Stomach (tissue), 8 donors: ENCODE measurements at regions not wholly inside any gene's neighbourhood (a gene's known extent, or its start where the extent isn't known, plus 50 kb on each side); places are given as distances from the start of the nearest gene placed in this dataset.

Experiments used
- DNase-seq, 2 donors: peaks; one replicate each; pipeline versions ENCODE4 v3.0.0 to v3.0.0-alpha.2; 2013 to 2019
- H3K27ac ChIP-seq, 5 donors: fragments of 200-600 bp in 4 of 5; sonication (generic) in 4 of 5; one replicate each; pipeline ENCODE4 v1.5.1; 2013 to 2019; ENCODE audit warnings: mild to moderate bottlenecking in 1 of 5, moderate library complexity in 1 of 5
- H3K27me3 ChIP-seq, 3 donors: fragments of 200-600 bp; sonication (generic); one replicate each; pipeline ENCODE4 v1.5.1; 2017 to 2019; ENCODE audit warnings: mixed run types in 1 of 3
- H3K36me3 ChIP-seq, 4 donors: fragments of 200-600 bp; sonication (generic); 1 replicate in 3 of 4; 2 replicates in 1 of 4; pipeline ENCODE4 v1.5.1; 2016 to 2019
- H3K4me1 ChIP-seq, 4 donors: fragments of 200-600 bp; sonication (generic); one replicate each; pipeline ENCODE4 v1.5.1; 2016 to 2019
- H3K4me3 ChIP-seq, 4 donors: fragments of 200-600 bp; sonication (generic) in 3 of 4; one replicate each; pipeline ENCODE4 v1.5.1; 2016 to 2019; ENCODE audit warnings: mild to moderate bottlenecking in 1 of 4
- H3K9me3 ChIP-seq, 4 donors: fragments of 200-600 bp; sonication (generic); one replicate each; pipeline ENCODE4 v1.5.1; 2016 to 2019
- EP300 ChIP-seq: sonication (generic); formaldehyde crosslinking; IDR thresholded peaks from one replicate; pipeline ENCODE4 v1.6.1; 2017; ENCODE audit warnings: antibody characterized with exemption
- POLR2A ChIP-seq, 4 donors: fragments of 450-650 bp; IDR thresholded peaks; one replicate each; pipeline ENCODE4 v1.6.1; 2016; ENCODE audit warnings: antibody characterized with exemption in 4 of 4, control low read depth in 2 of 4, mild to moderate bottlenecking in 1 of 4, moderate library complexity in 1 of 4
- POLR2AphosphoS5 ChIP-seq, 3 donors: sonication (generic); formaldehyde crosslinking; IDR thresholded peaks; one replicate each; pipeline ENCODE4 v1.6.1; 2016; ENCODE audit warnings: antibody characterized with exemption in 3 of 3
- WGBS, 5 donors: extraction: QIAGEN DNeasy Blood & Tissue Kit in 3 of 5; methylation state at CpG; one replicate each; pipeline versions ENCODE4 v1.1.5 to v1.1.7; 2013 to 2018; 5-methylcytosine and 5-hydroxymethylcytosine counted together
- intact Hi-C: fragments of 100-400 bp; cut with DNase I; formaldehyde crosslinking; loops from one replicate; pipeline ENCODE4 v1.15.1; 2023; ENCODE audit warnings: low total_unique reads
- TF ChIP-seq, protein P1 (sequence below), 7 experiments: fragments of 450-650 bp in 4 of 7; fragments of 200-600 bp in 3 of 7; sonication (generic) in 3 of 7; IDR thresholded peaks; one replicate each; pipeline ENCODE4 v1.5.1; 2016 to 2019; ENCODE audit warnings: antibody characterized with exemption in 7 of 7, control low read depth in 2 of 7, mild to moderate bottlenecking in 1 of 7
- donor health status: healthy with polysubstance abuse.
- donor health status: Bipolar disorder and iron deficiency.
- donor health status: healthy.

DNA sequence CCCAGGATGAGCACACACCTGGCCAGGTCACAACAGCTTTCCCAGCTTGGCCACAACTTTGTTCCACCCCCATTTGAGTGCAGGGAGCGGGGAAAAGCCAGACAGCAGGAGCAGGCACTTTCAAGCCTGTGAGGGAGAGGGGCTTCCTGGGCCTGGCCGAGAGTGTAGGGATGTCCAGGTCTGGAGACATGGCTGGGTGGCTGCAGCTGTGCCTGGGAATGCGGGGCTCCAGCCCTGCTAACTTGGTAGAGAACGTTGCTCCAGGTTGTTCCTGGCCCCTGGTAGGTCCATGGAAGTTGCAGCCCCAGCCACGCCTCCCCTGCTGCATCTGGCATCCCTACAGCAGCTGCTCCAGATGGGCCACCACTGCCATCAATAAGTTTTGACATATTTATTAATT lies 738.5 kb downstream of the SLC6A15 start:
- Histone ChIP-seq H3K27ac (no peak overlapping the region), H3K4me1 (no peaks in the 10 kb centered on the region), H3K4me3 (no peak overlapping the region), H3K27me3 (no peaks in the 10 kb centered on the region), H3K9me3 (peaks cover 0 to 16% (median 0%) of the 10 kb centered on the region in 4 donors), H3K36me3 (no peaks in the 10 kb centered on the region)
- TF ChIP-seq POLR2A (IDR thresholded peaks at IDR 0.05) (no peak), POLR2AphosphoS5 (IDR thresholded peaks at IDR 0.05) (no peak), EP300 (no peak)
- TF ChIP-seq, protein P1, sequence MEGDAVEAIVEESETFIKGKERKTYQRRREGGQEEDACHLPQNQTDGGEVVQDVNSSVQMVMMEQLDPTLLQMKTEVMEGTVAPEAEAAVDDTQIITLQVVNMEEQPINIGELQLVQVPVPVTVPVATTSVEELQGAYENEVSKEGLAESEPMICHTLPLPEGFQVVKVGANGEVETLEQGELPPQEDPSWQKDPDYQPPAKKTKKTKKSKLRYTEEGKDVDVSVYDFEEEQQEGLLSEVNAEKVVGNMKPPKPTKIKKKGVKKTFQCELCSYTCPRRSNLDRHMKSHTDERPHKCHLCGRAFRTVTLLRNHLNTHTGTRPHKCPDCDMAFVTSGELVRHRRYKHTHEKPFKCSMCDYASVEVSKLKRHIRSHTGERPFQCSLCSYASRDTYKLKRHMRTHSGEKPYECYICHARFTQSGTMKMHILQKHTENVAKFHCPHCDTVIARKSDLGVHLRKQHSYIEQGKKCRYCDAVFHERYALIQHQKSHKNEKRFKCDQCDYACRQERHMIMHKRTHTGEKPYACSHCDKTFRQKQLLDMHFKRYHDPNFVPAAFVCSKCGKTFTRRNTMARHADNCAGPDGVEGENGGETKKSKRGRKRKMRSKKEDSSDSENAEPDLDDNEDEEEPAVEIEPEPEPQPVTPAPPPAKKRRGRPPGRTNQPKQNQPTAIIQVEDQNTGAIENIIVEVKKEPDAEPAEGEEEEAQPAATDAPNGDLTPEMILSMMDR (IDR thresholded peaks at IDR 0.05) = no peak
- intact Hi-C loops = no loop called here
- DNase-seq = no peak
- 58 to 88% (median 82%) methylated on average over 2 to 5 of the region's 5 CpGs for WGBS, 5 donors

- TF ChIP-seq POLR2AphosphoS5 (IDR thresholded peaks at IDR 0.05) (no peak), EP300 (no peak), POLR2A (IDR thresholded peaks at IDR 0.05) (no peak)
- TF ChIP-seq, protein P1 (IDR thresholded peaks at IDR 0.05) = no peak
- Histone ChIP-seq H3K4me3 (no peak overlapping the region), H3K9me3 (peaks cover 0 to 16% (median 0%) of the 10 kb centered on the region in 4 donors), H3K36me3 (no peaks in the 10 kb centered on the region), H3K27ac (no peak overlapping the region), H3K27me3 (no peaks in the 10 kb centered on the region), H3K4me1 (no peaks in the 10 kb centered on the region)
- WGBS, 5 donors = 70 to 80% (median 78%) methylated on average over 4 of the region's 4 CpGs
- intact Hi-C loops = no loop called here
- DNase-seq = no peak
Measured at GRCh38 chr12:84172823-84173424, 739.7 kb downstream of the SLC6A15 start.

GRCh38 chr12:84166812-84167211 lies 745.8 kb downstream of the SLC6A15 start:
- H3K27ac ChIP-seq = no peak overlapping the region
- intact Hi-C loops = no loop called here
- no peaks in the 10 kb centered on the region for H3K36me3 ChIP-seq
- WGBS, 5 donors = 17 to 38% (median 23%) methylated on average over 1 of the region's 1 CpG
- no peaks in the 10 kb centered on the region for H3K9me3 ChIP-seq
- TF ChIP-seq POLR2A (IDR thresholded peaks at IDR 0.05) (no peak), EP300 (no peak), POLR2AphosphoS5 (IDR thresholded peaks at IDR 0.05) (no peak)
- TF ChIP-seq, protein P1 (IDR thresholded peaks at IDR 0.05) = no peak
- no peak overlapping the region for H3K4me3 ChIP-seq
- H3K27me3 ChIP-seq = no peaks in the 10 kb centered on the region
- H3K4me1 ChIP-seq = no peaks in the 10 kb centered on the region
- no peak for DNase-seq

DNA sequence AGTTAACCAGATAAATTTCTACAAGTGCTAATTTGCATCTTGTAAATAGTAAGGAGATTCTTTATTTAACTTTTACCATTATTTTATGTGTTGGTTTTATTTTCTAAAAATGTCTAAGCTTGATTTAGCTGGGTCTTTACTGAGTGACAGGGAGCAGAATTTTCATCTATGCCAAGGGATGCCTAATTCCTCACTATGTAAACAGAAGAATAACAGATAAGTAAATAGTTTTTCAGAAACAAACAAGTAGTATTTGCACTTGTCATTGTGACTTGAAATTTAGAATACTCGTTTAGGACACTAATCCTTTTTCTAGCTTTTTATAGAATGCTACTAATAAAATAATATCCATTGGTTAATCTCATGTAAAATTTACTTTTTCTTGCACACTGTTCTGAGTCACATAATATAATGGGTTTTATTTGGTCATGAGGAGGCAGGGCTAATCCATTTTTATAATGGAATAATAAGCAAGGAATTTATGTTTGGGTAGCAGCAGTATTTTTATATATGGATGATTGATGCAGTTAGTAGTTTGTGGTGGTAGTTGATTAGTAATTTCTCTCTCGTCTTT lies 746.5 kb downstream of the SLC6A15 start:
- DNase-seq = no peak
- Histone ChIP-seq H3K27ac (no peak overlapping the region), H3K27me3 (no peaks in the 10 kb centered on the region), H3K9me3 (no peaks in the 10 kb centered on the region), H3K4me1 (no peaks in the 10 kb centered on the region), H3K36me3 (no peaks in the 10 kb centered on the region), H3K4me3 (no peak overlapping the region)
- 20 to 31% (median 25%) methylated on average over 2 of the region's 2 CpGs for WGBS, 5 donors
- TF ChIP-seq POLR2AphosphoS5 (IDR thresholded peaks at IDR 0.05) (no peak), POLR2A (IDR thresholded peaks at IDR 0.05) (no peak), EP300 (no peak)
- intact Hi-C loops = no loop called here

- TF ChIP-seq, protein P1 (IDR thresholded peaks at IDR 0.05) = no peak
- Histone ChIP-seq H3K4me3 (no peak overlapping the region), H3K27ac (no peak overlapping the region), H3K36me3 (no peaks in the 10 kb centered on the region), H3K4me1 (no peaks in the 10 kb centered on the region), H3K27me3 (no peaks in the 10 kb centered on the region), H3K9me3 (no peaks in the 10 kb centered on the region)
- DNase-seq = no peak
- intact Hi-C loops = no loop called here
- 63 to 72% (median 69%) methylated on average over 2 of the region's 2 CpGs for WGBS, 5 donors
Measured at GRCh38 chr12:84161296-84161695, 751.3 kb downstream of the SLC6A15 start.
